ENCODE measurements at regions not wholly inside any gene's neighbourhood (a gene's known extent, or its start where the extent isn't known, plus 50 kb on each side); places are given as distances from the start of the nearest gene placed in this dataset.

DNA sequence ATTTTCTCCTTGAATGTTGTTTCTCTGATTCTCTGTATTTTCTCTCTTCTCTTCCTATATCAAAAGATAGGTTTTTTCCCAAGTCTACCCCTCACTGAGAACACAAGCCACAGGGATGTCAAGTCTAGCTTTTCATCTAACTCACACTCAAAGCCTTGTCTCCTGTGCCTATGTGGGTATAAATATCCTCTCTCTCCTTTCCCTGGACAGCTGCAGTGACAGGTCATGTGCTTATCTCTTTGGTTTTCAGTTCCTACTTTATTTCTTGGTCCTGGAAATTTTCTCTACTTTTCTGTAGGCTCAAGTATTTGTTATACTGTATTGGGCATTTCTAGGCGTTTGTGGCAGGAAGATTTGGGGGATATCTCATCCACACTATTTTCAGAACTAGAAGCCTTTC, 182.4 kb upstream of the MVB12B start:
- TF ChIP-seq ZNF121 (CRISPR knock-in tag; conservative IDR thresholded peaks at IDR 0.05) (no peak), ZNF589 (CRISPR knock-in tag; IDR thresholded peaks at IDR 0.05; ENCODE audit: low read depth) (no peak), ZFP36 (IDR thresholded peaks at IDR 0.05; ENCODE audit: low read depth, low read length, partially characterized antibody) (no peak), TRIM24 (IDR thresholded peaks at IDR 0.05) (no peak), ZNF79 (CRISPR knock-in tag; IDR thresholded peaks at IDR 0.05; ENCODE audit: low read depth) (no peak), RUNX1 (IDR thresholded peaks at IDR 0.05; ENCODE audit: low read depth) (no peak), YY1 (IDR thresholded peaks at IDR 0.05; ENCODE audit: borderline replicate concordance in 1 of 3, control insufficient read depth in 1 of 3, extremely low read depth in 1 of 3, insufficient read depth in 3 of 3, insufficient read length in 1 of 3, insufficient replicate concordance in 2 of 3, low read depth in 1 of 3, low read length in 2 of 3) (no peak), PHF20 (IDR thresholded peaks at IDR 0.05; ENCODE audit: partially characterized antibody) (no peak)
- TF ChIP-seq, protein P1, sequence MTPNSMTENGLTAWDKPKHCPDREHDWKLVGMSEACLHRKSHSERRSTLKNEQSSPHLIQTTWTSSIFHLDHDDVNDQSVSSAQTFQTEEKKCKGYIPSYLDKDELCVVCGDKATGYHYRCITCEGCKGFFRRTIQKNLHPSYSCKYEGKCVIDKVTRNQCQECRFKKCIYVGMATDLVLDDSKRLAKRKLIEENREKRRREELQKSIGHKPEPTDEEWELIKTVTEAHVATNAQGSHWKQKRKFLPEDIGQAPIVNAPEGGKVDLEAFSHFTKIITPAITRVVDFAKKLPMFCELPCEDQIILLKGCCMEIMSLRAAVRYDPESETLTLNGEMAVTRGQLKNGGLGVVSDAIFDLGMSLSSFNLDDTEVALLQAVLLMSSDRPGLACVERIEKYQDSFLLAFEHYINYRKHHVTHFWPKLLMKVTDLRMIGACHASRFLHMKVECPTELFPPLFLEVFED (CRISPR knock-in tag; conservative IDR thresholded peaks at IDR 0.05): no peak

Data from K562 (cell line).